ENCODE measurements at regions not wholly inside any gene's neighbourhood (a gene's known extent, or its start where the extent isn't known, plus 50 kb on each side); places are given as distances from the start of the nearest gene placed in this dataset.

DNA sequence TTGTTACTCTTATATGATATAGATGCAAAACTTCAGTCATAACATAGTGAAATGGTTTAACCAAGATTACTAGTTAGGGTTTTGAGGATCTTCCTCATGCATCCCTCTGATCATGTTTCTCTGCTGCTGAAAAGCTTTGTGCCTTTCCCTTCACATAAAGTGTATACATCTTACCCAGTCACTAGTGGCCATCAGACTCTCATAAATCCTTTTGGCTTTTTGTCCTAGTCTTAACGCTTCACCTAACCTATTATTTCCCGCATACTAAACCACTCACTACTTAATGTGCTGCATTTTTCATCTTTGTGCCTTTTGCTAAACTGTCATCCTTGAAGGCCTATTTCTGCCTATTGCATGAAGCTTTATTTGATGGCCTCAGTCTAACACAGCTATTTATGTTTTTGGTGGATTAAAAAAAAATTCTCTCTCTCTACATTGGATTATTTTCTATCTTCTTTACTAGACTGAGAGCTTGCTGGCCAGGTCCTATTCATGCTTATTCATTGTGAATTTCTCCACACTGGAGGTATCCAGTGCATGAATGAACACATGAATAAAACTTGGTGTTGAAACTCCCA lies 717.6 kb upstream of the GOLIM4 start:
- no peak for DNase-seq (ENCODE audit: low read depth in 1 of 2, low spot score in 1 of 2)
- no peak overlapping the region for H3K27ac ChIP-seq (replicated peaks)
- H3K27me3 ChIP-seq (ENCODE audit: insufficient read depth, poor library complexity, severe bottlenecking) = no peaks in the 10 kb centered on the region
- no peak overlapping the region for H3K4me3 ChIP-seq (replicated peaks; ENCODE audit: insufficient read depth, low read length)
- TF ChIP-seq, protein P1, sequence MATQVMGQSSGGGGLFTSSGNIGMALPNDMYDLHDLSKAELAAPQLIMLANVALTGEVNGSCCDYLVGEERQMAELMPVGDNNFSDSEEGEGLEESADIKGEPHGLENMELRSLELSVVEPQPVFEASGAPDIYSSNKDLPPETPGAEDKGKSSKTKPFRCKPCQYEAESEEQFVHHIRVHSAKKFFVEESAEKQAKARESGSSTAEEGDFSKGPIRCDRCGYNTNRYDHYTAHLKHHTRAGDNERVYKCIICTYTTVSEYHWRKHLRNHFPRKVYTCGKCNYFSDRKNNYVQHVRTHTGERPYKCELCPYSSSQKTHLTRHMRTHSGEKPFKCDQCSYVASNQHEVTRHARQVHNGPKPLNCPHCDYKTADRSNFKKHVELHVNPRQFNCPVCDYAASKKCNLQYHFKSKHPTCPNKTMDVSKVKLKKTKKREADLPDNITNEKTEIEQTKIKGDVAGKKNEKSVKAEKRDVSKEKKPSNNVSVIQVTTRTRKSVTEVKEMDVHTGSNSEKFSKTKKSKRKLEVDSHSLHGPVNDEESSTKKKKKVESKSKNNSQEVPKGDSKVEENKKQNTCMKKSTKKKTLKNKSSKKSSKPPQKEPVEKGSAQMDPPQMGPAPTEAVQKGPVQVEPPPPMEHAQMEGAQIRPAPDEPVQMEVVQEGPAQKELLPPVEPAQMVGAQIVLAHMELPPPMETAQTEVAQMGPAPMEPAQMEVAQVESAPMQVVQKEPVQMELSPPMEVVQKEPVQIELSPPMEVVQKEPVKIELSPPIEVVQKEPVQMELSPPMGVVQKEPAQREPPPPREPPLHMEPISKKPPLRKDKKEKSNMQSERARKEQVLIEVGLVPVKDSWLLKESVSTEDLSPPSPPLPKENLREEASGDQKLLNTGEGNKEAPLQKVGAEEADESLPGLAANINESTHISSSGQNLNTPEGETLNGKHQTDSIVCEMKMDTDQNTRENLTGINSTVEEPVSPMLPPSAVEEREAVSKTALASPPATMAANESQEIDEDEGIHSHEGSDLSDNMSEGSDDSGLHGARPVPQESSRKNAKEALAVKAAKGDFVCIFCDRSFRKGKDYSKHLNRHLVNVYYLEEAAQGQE (IDR thresholded peaks at IDR 0.05; ENCODE audit: insufficient replicate concordance, low read depth) = no peak
- TF ChIP-seq POLR2AphosphoS5 (IDR thresholded peaks at IDR 0.05; ENCODE audit: low read depth) = no peak
- TF ChIP-seq, protein P2, sequence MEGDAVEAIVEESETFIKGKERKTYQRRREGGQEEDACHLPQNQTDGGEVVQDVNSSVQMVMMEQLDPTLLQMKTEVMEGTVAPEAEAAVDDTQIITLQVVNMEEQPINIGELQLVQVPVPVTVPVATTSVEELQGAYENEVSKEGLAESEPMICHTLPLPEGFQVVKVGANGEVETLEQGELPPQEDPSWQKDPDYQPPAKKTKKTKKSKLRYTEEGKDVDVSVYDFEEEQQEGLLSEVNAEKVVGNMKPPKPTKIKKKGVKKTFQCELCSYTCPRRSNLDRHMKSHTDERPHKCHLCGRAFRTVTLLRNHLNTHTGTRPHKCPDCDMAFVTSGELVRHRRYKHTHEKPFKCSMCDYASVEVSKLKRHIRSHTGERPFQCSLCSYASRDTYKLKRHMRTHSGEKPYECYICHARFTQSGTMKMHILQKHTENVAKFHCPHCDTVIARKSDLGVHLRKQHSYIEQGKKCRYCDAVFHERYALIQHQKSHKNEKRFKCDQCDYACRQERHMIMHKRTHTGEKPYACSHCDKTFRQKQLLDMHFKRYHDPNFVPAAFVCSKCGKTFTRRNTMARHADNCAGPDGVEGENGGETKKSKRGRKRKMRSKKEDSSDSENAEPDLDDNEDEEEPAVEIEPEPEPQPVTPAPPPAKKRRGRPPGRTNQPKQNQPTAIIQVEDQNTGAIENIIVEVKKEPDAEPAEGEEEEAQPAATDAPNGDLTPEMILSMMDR (IDR thresholded peaks at IDR 0.05; ENCODE audit: insufficient read depth, low read length) = no peak
- TF ChIP-seq GABPA (IDR thresholded peaks at IDR 0.05; ENCODE audit: low read depth) = no peak
- TF ChIP-seq SPI1 (IDR thresholded peaks at IDR 0.05; ENCODE audit: borderline replicate concordance, low read depth) = no peak

DNA sequence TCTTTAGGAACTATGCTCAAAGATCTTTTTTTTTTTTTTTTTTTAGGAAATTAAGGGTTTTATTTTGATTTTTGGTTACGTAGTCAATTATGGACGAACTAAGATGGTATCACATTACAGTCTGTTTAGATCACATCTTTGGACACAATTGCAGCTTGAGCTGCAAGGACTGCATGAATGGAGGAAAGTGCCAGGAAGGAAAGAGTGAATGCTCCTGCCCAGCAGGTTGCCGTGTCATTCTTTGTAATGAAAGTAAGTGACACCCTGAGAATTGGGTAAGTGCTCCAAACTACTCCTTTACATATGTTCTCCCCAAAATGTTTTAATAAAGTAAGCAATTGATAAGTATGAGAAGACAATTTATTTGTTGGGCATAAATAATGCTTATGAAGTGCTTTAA lies 716.5 kb upstream of the GOLIM4 start:
- no peak for DNase-seq (ENCODE audit: low read depth in 1 of 2, low spot score in 1 of 2)
- H3K4me3 ChIP-seq (replicated peaks; ENCODE audit: insufficient read depth, low read length) = no peak overlapping the region
- no peak overlapping the region for H3K27ac ChIP-seq (replicated peaks)
- TF ChIP-seq GABPA (IDR thresholded peaks at IDR 0.05; ENCODE audit: low read depth) (no peak), POLR2AphosphoS5 (IDR thresholded peaks at IDR 0.05; ENCODE audit: low read depth) (no peak), SPI1 (IDR thresholded peaks at IDR 0.05; ENCODE audit: borderline replicate concordance, low read depth) (no peak)
- TF ChIP-seq, protein P2 (IDR thresholded peaks at IDR 0.05; ENCODE audit: insufficient read depth, low read length) = no peak
- TF ChIP-seq, protein P1 (IDR thresholded peaks at IDR 0.05; ENCODE audit: insufficient replicate concordance, low read depth) = no peak
- H3K27me3 ChIP-seq (ENCODE audit: insufficient read depth, poor library complexity, severe bottlenecking) = no peaks in the 10 kb centered on the region

DNA sequence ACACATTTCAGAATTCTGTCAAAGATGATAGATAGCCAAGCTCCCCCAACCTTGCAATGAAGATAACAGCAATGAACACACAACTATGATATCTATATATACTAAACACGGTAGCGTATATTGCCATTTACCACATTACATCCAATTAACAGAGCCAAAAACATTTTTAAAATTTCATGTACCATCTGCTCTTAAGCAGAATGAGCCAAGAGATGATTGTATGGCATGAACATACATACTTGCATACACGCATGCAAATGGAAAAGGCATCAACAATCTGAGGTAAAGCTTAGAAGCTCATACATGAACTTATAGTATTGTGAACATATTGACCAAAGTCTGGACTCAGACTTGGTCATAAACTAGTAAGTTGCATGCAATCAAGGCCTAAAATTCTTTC lies 712.9 kb upstream of the GOLIM4 start:
- TF ChIP-seq SPI1 (IDR thresholded peaks at IDR 0.05; ENCODE audit: borderline replicate concordance, low read depth) (no peak), POLR2AphosphoS5 (IDR thresholded peaks at IDR 0.05; ENCODE audit: low read depth) (no peak), GABPA (IDR thresholded peaks at IDR 0.05; ENCODE audit: low read depth) (no peak)
- TF ChIP-seq, protein P2 (IDR thresholded peaks at IDR 0.05; ENCODE audit: insufficient read depth, low read length) = no peak
- TF ChIP-seq, protein P1 (IDR thresholded peaks at IDR 0.05; ENCODE audit: insufficient replicate concordance, low read depth) = no peak
- Histone ChIP-seq H3K27ac (replicated peaks) (no peak overlapping the region), H3K4me3 (replicated peaks; ENCODE audit: insufficient read depth, low read length) (no peak overlapping the region), H3K27me3 (ENCODE audit: insufficient read depth, poor library complexity, severe bottlenecking) (no peaks in the 10 kb centered on the region)
- no peak for DNase-seq (ENCODE audit: low read depth in 1 of 2, low spot score in 1 of 2)

All from HL-60 (cell line).